ENCODE measurements at regions not wholly inside any gene's neighbourhood (a gene's known extent, or its start where the extent isn't known, plus 50 kb on each side); places are given as distances from the start of the nearest gene placed in this dataset.

- TF ChIP-seq CUX1 (CRISPR knock-in tag; IDR thresholded peaks at IDR 0.05) (no peak), BRF1 (IDR thresholded peaks at IDR 0.05; ENCODE audit: borderline replicate concordance, extremely low read depth, insufficient read length) (no peak), ZNF347 (CRISPR knock-in tag; IDR thresholded peaks at IDR 0.05; ENCODE audit: low read depth) (no peak), SLC30A9 (CRISPR knock-in tag; IDR thresholded peaks at IDR 0.05) (no peak), FOXJ3 (CRISPR knock-in tag; IDR thresholded peaks at IDR 0.05) (no peak), SIX5 (IDR thresholded peaks at IDR 0.05; ENCODE audit: borderline replicate concordance in 1 of 2, insufficient read depth in 1 of 2, low read depth in 1 of 2, low read length in 2 of 2) (no peak), ZKSCAN3 (CRISPR knock-in tag; IDR thresholded peaks at IDR 0.05) (no peak), ZSCAN32 (CRISPR knock-in tag; IDR thresholded peaks at IDR 0.05) (no peak), ZNF512 (tag; IDR thresholded peaks at IDR 0.05) (no peak)
Observed at GRCh38 chr12:19706936-19707335, 267.6 kb downstream of the AEBP2 start (continued).

All from K562 (cell line).